ENCODE measurements at regions not wholly inside any gene's neighbourhood (a gene's known extent, or its start where the extent isn't known, plus 50 kb on each side); places are given as distances from the start of the nearest gene placed in this dataset.

DNA sequence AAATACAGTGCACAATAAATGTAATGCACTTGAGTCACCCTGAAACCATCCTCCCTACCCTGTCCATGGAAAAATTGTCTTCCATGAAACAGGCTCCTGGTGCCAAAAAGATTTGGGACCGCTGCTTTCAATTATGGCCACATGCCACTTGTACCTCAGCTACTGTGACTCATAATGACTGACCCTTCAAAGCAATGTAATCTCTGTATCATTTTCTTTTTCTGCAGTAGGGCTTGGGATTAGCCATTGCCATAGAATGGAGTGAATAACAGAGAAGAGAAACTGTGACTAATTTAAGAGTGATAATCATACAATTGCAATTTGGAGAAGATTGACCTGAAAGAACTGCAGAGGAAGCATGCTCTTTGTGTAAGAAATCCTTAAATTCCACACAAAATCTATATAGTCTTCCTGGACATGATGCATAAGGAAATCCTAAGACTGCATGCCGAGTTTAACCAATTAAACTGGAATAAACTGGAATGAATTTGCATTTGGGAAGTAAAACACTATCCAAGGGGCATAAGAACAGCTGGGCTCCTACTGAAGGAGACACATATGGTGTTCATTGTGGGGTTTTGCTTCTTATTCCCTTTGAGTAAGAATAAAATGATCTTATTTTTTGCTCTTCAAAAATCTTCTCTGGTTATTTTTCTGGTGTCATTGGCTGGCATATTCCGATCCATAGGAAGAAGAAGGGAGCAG is 59.5 kb upstream of the SLC7A1 start:
- DNase-seq (ENCODE audit: low spot score) = no peak

DNA sequence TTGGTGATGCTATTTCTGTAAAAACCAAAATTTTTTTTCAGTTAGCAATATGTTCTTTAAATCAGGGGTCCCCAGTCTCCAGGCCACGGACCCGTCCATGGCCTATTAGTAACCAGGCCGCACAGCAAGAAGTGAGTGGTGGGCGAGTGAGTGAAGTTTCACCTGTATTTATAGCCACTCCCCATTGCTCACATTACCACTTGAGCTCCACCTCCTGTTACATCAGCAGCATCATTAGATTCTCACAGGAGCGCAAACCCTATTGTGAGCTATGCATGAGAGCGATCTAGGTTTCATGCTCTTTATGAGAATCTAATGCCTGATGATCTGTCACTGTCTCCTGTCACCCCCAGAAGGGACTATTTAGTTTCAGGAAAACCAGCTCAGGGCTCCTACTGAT is 58.9 kb upstream of the SLC7A1 start:
- no peak for DNase-seq (ENCODE audit: low spot score)

DNA sequence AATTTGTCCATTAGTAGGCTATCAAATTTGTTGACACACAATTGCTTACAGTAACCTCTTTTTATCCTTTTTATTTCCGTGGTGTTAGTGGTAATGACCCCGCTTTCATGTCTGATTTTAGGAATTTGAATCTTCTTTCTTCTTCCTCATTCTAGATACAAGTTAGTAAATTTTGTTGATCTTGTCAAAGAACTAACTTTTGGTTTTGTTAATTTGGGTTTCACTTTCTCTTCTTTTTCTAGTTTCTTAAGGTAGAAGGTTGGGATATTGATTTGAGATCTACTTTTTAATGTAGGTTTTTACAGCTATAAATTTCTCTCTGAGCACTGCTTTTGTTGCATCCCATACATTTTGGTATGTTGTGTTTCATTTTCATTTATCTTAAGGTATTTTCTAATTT is 53.3 kb upstream of the SLC7A1 start:
- no peak for DNase-seq (ENCODE audit: low spot score)

Measured in iPS-NIHi11 (cell line).